ENCODE measurements at regions not wholly inside any gene's neighbourhood (a gene's known extent, or its start where the extent isn't known, plus 50 kb on each side); places are given as distances from the start of the nearest gene placed in this dataset.

DNA sequence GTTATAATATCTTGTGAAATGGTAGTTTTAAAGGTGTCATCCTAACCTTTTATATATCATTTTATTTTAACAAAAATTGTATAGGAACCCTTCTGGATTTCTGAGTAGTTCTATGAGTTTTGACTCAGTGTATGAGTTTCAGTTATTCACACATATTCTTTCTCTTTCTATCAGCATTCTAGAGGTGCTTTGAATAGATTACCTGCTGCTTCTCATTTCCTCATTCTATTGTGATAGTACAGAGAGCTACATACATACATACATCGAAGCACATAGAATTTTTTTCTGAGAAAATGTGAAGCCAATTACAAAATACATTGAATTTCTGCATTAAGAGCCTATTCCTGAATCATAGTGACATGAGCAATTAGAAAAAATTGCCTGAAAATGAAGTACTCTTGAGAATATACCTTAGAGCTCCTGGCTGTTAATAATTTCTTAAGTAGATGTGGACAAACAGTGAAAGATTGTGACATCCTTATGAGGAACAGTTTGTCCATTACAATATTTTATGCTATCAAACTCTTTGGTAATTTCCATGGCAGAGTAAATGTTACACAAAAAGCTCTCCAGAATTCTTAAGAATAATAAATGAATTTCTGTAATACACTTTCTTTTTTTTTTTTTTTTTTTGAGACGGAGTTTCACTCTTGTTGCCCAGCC, 556.6 kb downstream of the TRHDE start:
- 83 to 88% (median 85%) methylated on average over 2 of the region's 2 CpGs for WGBS, 5 donors
- no peak for DNase-seq
- H3K36me3 ChIP-seq, result no peaks in the 10 kb centered on the region
- H3K27me3 ChIP-seq, result no peaks in the 10 kb centered on the region
- TF ChIP-seq EP300 (IDR thresholded peaks at IDR 0.05) (no peak), POLR2A (IDR thresholded peaks at IDR 0.05) (no peak), POLR2AphosphoS5 (IDR thresholded peaks at IDR 0.05) (no peak)
- TF ChIP-seq, protein P1, sequence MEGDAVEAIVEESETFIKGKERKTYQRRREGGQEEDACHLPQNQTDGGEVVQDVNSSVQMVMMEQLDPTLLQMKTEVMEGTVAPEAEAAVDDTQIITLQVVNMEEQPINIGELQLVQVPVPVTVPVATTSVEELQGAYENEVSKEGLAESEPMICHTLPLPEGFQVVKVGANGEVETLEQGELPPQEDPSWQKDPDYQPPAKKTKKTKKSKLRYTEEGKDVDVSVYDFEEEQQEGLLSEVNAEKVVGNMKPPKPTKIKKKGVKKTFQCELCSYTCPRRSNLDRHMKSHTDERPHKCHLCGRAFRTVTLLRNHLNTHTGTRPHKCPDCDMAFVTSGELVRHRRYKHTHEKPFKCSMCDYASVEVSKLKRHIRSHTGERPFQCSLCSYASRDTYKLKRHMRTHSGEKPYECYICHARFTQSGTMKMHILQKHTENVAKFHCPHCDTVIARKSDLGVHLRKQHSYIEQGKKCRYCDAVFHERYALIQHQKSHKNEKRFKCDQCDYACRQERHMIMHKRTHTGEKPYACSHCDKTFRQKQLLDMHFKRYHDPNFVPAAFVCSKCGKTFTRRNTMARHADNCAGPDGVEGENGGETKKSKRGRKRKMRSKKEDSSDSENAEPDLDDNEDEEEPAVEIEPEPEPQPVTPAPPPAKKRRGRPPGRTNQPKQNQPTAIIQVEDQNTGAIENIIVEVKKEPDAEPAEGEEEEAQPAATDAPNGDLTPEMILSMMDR (IDR thresholded peaks at IDR 0.05), result no peak
- no peaks in the 10 kb centered on the region for H3K4me1 ChIP-seq
- peaks cover 0 to 6% (median 0%) of the 10 kb centered on the region in 4 donors for H3K9me3 ChIP-seq
- no peak overlapping the region for H3K4me3 ChIP-seq
- intact Hi-C loops (cut with DNase I; ENCODE audit: low total_unique reads), result no loop called here
- H3K27ac ChIP-seq, result no peak overlapping the region

DNA sequence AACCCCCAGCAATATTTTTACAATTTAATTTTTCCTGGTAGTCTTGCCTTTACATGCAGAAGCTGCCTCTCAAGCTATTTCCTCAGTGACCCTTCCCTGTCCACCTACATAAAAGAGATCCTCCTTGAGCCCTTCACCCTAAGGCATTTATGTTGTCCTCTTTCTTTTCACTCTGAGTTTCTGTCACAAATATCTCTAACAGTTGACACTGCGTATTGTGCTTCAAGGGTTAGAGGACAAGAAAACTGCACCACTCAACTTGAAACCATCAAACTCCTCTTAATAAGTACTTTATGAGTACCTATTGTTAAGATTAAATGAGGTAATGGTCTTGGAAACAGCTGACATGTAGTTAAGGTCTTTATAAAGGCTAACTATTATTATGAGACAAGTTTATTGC, 557.7 kb downstream of the TRHDE start:
- H3K9me3 ChIP-seq, result no peaks in the 10 kb centered on the region
- no peak for DNase-seq
- WGBS, 5 donors, result 80 to 95% (median 88%) methylated on average over 1 of the region's 1 CpG
- no peak overlapping the region for H3K27ac ChIP-seq
- H3K36me3 ChIP-seq, result no peaks in the 10 kb centered on the region
- no peaks in the 10 kb centered on the region for H3K4me1 ChIP-seq
- TF ChIP-seq POLR2AphosphoS5 (IDR thresholded peaks at IDR 0.05), result no peak
- TF ChIP-seq EP300 (IDR thresholded peaks at IDR 0.05), result no peak
- H3K27me3 ChIP-seq, result no peaks in the 10 kb centered on the region
- intact Hi-C loops (cut with DNase I; ENCODE audit: low total_unique reads), result no loop called here
- H3K4me3 ChIP-seq, result no peak overlapping the region

- Histone ChIP-seq H3K27me3 (no peaks in the 10 kb centered on the region), H3K4me1 (no peaks in the 10 kb centered on the region), H3K4me3 (no peak overlapping the region), H3K9me3 (no peaks in the 10 kb centered on the region), H3K36me3 (no peaks in the 10 kb centered on the region), H3K27ac (no peak overlapping the region)
- DNase-seq, result peak in 1 of 2 donors; percentile 19
- TF ChIP-seq POLR2AphosphoS5 (IDR thresholded peaks at IDR 0.05), result no peak
- TF ChIP-seq, protein P1 (IDR thresholded peaks at IDR 0.05), result no peak
- TF ChIP-seq POLR2A (IDR thresholded peaks at IDR 0.05), result no peak
- TF ChIP-seq EP300 (IDR thresholded peaks at IDR 0.05), result no peak
- intact Hi-C loops (cut with DNase I; ENCODE audit: low total_unique reads), result no loop called here
- 70 to 81% (median 75%) methylated on average over 4 of the region's 4 CpGs for WGBS, 5 donors
These were observed 559.9 kb downstream of the TRHDE start for GRCh38 chr12:72832024-72832423.

GRCh38 chr12:72836194-72836593, 564.0 kb downstream of the TRHDE start:
- Histone ChIP-seq H3K36me3 (no peaks in the 10 kb centered on the region), H3K4me3 (no peak overlapping the region), H3K4me1 (no peaks in the 10 kb centered on the region), H3K27me3 (no peaks in the 10 kb centered on the region), H3K9me3 (peaks cover 0 to 9% (median 0%) of the 10 kb centered on the region in 4 donors), H3K27ac (no peak overlapping the region)
- intact Hi-C loops (cut with DNase I; ENCODE audit: low total_unique reads), result no loop called here
- DNase-seq, result peak in 1 of 2 donors; percentile 5
- no peak for TF ChIP-seq POLR2A (IDR thresholded peaks at IDR 0.05)
- no peak for TF ChIP-seq EP300 (IDR thresholded peaks at IDR 0.05)
- TF ChIP-seq, protein P1 (IDR thresholded peaks at IDR 0.05), result no peak
- TF ChIP-seq POLR2AphosphoS5 (IDR thresholded peaks at IDR 0.05), result no peak

DNA sequence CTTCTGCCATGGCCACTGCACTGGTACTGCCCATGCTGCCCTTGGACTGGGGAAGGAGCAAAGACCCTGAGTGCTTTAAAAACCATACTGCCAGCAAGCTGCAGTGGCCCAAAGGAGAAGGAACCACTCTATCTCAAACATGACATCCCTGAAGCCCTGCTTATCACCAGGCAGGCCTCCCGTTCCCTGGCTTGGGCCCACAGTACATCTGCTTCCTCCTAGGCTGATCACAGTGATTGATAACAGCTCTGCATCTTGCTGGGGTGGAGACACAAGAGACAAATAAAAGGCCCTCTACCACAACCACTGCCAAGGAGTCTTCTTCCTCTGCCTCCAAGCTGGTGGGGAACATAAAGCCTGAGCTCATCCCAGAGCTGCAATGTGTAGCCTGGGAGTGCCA, 567.5 kb downstream of the TRHDE start:
- Histone ChIP-seq H3K27ac (no peak overlapping the region), H3K4me1 (no peaks in the 10 kb centered on the region), H3K4me3 (no peak overlapping the region), H3K9me3 (peaks cover 0 to 21% (median 0%) of the 10 kb centered on the region in 4 donors), H3K36me3 (no peaks in the 10 kb centered on the region), H3K27me3 (no peaks in the 10 kb centered on the region)
- WGBS, 5 donors, result 39 to 57% (median 51%) methylated on average over 1 of the region's 1 CpG
- DNase-seq, result no peak
- TF ChIP-seq POLR2AphosphoS5 (IDR thresholded peaks at IDR 0.05), result no peak
- TF ChIP-seq EP300 (IDR thresholded peaks at IDR 0.05), result no peak
- TF ChIP-seq, protein P1 (IDR thresholded peaks at IDR 0.05), result no peak
- TF ChIP-seq POLR2A (IDR thresholded peaks at IDR 0.05), result no peak
- intact Hi-C loops (cut with DNase I; ENCODE audit: low total_unique reads), result no loop called here
